ENCODE measurements at regions not wholly inside any gene's neighbourhood (a gene's known extent, or its start where the extent isn't known, plus 50 kb on each side); places are given as distances from the start of the nearest gene placed in this dataset.

GRCh38 chr6:156438350-156438923 lies 338.7 kb upstream of the ARID1B start:
- no peak for TF ChIP-seq CTCF (IDR thresholded peaks at IDR 0.05)
- TF ChIP-seq POLR2A (IDR thresholded peaks at IDR 0.05) = no peak
